ENCODE measurements at regions not wholly inside any gene's neighbourhood (a gene's known extent, or its start where the extent isn't known, plus 50 kb on each side); places are given as distances from the start of the nearest gene placed in this dataset.
"Not testable (repeated sequence)": the region's sequence is repeated elsewhere in the genome, so short reads cannot be mapped to it uniquely, and the experiment has no call there.

DNA sequence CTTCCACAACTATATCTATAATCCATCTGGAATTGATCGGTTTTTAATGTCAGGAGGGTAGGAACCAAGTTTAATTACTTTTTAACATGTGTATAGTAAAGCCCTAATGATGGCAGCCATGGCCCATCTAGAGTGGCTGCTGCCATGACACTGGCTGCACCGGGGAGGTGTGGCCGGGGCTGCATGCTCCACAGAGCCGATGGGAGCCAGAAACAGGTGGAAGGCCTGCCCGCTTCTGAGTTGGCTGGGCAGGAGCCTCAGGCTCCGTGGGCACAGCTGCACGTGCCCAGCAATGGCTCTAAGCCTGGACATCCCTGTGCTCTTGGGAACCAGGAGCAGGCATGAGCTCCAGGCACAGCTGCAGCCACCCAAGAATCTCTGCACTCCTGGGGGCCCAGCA lies 73.0 kb downstream of the GBP6 start:
- DNase-seq (ENCODE audit: low read depth in 4 of 4, low spot score in 3 of 4), result no peak

DNA sequence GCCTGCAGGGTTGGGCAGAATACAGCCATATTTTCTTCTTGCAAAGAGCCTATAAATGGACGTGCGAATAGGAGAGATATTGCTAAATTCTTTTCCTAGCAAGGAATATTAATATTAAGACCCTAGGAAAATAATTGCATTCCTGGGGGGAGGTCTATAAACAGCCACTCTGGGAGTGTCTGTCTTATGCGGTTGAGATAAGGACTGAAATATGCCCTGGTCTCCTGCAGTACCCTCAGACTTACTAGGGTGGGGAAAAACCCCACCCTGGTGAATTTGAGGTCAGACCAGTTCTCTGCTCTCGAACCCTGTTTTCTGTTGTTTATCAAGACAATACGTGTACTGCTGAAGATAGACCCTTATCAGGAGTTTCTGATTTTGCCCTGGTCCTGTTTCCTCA lies 74.4 kb downstream of the GBP6 start:
- not testable (repeated sequence) for DNase-seq (ENCODE audit: low read depth in 4 of 4, low spot score in 3 of 4)

DNA sequence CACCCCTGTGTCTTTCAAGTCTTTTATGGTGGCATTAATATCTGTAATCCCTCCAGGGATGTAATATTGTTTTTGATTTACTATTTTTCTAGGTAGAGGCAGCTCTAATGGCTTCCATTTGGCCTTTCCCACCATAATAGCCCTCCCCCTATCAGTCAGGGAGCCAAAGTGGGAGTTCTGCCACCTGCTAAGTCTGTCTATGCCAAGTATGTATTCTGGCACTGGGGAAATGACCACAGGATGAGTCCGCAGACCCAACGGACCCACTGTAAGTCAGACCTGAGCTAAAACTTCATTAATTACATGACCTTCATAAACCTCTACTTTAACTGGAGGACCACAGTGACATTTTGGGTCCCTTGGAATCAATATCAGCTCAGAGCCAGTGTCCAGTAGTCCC lies 77.1 kb downstream of the GBP6 start:
- no peak for DNase-seq (ENCODE audit: low read depth in 4 of 4, low spot score in 3 of 4)

DNA sequence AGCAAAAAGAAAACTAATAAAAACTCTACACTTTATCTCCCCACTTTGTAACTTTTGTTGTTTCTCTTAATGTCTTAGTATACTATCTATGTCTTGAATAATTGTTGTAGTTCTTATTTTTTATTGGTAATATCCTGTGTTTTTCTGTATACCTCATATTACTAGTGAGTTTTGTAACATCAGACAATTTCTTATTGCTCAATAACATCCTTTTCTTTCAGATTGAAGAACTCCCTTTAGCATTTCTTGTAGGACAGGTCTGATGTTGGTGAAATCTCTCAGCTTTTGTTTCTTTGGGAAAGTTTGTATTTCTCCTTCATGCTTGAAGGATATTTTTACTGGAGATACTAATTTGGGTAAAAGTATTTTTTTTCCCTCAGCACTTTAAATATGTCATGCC lies 79.8 kb upstream of the LRRC8B start:
- DNase-seq (ENCODE audit: low read depth in 4 of 4, low spot score in 3 of 4), result no peak

DNA sequence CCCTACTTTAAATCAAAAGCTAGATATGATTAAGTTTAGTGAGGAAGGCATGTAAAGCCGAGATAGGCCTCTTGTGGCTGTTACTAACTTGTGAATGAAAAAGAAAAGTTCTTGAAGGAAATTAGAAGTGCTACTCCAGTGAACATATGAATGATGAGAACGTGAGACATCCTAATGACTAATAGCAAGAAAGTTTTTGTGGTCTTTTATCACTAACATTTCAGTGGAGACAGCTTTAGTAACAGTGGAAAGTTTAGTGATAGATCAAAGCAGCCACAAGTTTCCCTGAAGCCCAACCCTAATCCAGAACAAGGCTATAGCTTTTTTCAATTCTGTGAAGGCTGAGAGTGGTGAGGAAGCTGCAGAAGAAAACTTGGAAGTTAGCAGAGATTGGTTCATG lies 73.6 kb upstream of the LRRC8B start:
- DNase-seq (ENCODE audit: low read depth in 4 of 4, low spot score in 3 of 4), result no peak

DNA sequence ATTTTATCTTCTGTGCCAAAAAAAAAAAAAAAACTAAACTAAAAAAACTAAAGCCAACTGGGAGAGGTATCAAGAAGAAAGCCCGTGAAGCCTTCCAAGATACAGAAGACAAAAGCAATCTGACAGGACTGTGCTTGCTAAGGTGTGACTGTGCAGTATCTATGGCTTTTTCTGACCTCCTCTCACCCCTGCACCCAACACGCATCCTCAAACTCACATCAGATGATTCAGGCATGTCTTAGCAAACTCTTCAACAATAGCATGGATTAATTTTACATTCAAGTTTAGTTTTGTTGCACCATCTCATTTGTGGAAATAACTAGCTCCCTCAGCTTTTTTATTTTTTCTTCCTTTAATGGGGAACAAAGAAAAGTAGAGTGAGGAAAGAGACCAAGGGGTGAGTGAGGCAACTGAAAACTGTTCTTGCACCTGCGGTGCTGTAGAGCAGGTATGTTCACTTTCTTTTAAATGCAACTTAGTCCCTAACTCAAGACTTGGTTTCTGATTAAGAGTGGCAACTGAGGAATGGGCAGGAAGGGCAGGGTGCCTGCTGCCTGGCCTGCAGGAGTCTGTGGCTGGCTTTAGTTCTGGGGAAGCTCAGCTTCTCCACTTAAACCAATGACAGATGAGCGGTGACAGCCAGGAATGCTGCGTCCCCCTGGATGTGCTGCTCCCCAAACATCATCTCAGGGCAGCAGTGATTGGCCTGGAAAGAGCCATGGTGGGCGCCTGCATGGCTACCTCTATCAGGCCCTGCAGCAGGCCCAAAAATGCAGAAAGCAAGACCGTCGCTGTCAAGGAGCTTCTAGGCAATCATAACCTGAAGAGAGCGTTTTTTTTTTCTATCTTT lies 71.3 kb upstream of the LRRC8B start:
- no peak for DNase-seq (ENCODE audit: low read depth in 4 of 4, low spot score in 3 of 4)

DNA sequence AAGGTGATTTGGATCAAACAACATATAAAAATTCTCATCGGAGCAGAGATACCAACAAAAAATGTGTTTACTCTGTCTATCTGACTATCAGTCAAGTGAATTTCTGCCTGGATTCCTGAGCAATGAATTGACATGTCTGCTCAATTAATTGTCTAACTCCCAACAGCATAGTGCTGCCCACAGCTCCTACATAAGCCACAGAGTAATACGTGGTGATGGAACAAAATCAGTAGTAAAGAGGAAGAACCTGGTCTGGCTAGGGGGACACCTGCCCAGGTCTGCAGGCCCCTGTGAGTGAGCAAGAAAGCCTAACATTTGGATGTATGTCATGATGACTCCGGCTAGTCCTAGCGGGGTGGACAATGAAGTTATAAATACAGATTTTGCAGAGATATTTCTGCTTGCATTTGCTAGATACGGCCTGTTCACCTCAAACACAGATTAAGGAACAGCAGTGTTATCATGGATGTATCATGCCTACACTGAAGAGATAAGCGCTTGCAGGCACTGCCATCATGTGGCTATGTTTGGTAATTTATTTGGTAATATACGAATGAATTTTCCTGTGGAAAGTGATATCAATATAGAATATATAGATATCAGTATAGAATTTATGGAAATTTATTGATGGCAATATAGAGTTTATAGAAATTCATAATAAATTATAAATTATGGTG lies 69.6 kb upstream of the LRRC8B start:
- DNase-seq (ENCODE audit: low read depth in 4 of 4, low spot score in 3 of 4), result peak; percentile 7 to 32 (median 17)

DNA sequence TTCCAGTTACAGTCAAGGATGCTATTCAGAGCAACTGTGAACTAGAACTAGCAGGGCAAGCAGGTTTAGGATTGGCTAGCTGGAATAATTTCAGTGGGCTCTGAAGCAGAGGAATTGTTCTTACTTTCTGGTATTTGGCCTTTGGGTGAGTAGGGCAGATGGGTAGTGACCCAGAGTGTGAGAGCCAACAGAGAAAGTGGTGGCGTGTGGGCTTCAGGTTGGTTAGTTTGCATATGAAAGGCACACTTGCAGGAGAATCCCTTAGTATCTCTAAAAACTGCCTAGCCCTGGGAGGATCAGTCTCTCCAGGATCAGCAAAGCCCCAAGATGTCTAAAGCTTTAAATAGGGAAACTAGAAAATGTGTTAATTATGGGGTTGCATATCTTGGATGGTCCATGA lies 67.6 kb upstream of the LRRC8B start:
- DNase-seq (ENCODE audit: low read depth in 4 of 4, low spot score in 3 of 4), result no peak

DNA sequence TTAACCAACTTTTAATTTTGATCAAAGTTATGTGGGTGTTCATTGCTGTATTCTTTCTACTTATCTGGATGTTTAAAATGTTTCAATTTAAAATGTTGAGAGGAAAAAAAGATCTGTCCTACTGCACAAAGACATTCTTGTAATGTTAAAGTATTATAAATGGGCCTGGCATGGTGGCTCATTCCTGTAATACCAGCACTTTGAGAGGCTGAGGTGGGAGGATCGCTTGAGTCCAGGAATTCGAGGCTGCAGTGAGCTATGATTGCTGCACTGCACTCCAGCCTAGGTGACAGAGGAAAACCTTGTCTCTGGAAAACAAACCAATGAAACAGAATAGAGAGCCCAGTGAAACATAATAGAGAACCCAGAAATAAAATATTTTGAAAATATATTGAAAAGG lies 65.5 kb upstream of the LRRC8B start:
- no peak for DNase-seq (ENCODE audit: low read depth in 4 of 4, low spot score in 3 of 4)

DNA sequence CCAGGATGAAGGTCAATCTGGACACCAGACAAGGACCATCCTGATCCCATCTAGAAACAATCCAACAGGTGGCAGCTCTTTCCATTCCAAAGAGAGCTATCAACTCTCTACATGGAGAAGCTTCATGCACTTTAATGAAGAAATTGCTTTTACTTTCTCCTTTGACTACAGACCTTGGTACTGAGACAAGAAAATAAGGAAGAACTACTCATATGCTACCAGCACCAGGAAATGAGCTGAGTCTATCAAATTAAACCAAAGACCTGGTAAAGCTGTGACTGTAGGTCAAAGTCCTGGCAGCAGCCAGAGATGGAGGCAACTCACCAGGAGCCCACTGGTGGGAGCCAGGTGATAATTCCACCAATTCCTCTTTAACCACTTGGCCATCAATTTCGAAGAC lies 64.3 kb upstream of the LRRC8B start:
- DNase-seq (ENCODE audit: low read depth in 4 of 4, low spot score in 3 of 4), result no peak

DNA sequence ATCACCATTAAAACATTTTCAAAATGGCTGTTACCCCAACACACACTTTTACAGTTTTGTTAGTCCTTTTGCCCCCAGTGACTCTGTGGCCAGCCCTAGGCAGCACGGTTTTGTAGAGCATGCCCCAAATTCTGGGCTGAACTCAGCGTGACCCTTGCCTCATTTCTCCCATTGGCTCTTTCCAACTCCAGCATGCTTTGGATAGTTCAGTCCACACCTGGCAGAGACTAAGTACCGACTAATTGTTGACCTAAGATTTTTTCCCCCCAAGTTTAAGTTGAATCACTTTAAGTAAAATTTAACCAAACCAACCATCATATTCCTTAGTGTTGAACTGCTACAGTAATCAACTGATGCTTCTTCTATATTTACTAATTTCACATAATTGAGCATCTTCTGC lies 62.4 kb upstream of the LRRC8B start:
- DNase-seq (ENCODE audit: low read depth in 4 of 4, low spot score in 3 of 4), result no peak

DNA sequence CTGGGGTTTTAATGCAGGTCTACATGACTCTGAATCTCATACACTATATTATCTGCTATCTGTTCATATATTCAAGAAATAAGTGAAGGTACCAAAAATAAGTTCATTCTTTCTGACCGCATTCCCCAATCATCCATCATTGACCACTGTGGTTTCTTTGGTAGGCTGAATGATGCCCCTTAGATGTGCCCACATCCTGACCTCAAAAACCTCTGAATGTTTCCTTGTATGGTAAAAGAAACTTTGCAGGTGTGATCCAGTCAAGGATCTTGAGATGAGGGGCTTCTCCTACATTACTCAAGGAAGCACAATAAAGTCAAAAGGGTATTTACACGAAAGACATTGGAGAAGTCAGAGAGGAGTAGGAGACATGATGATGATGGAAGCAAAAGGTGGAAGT lies 60.6 kb upstream of the LRRC8B start:
- no peak for DNase-seq (ENCODE audit: low read depth in 4 of 4, low spot score in 3 of 4)

DNA sequence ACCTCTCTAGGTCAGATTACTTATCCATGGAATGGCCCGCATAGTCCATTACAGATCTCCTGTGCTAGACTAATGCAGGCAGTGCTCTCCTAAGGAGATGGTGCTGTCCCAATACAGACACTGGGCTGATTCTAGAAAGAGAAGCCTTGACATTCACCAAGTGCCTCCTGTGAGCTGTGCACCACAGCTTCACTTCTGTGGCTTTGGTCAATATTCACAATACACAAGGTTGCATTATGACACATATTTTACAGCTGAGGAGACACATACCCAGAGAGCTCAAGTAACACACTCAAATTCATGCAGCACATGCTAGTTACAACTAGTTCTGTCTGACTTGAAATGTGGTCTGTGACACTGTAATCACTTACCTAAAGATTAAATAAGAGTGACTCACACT lies 59.4 kb upstream of the LRRC8B start:
- DNase-seq (ENCODE audit: low read depth in 4 of 4, low spot score in 3 of 4), result no peak

DNA sequence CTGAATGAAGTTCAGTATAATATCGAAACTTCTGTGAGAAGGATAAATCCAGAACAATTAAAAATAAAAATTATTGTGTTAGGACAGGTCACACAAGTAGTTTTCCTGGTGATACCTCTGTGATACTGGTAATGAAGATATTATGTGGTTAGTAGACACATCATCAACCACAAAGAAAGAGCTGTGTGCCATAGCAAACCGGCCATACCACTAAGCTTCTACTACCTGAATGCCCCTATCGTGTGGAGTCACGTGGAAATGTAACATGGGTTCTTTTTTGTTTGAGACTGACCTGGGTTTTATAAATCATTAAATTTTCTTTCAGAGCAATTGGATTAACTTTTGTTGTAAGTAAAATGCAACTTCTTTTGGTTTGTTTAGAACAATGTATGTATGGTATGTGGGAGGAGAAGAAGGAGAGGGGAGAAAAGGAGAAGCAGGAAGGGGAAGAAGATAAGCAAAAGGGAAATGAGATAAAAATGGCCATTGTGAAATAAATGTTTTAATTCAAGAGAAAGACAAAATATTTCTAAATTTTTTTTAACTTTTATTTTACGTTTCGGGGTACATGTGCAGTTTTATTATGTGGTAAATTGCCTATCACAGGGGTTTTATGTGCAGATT lies 58.2 kb upstream of the LRRC8B start:
- no peak for DNase-seq (ENCODE audit: low read depth in 4 of 4, low spot score in 3 of 4)

DNA sequence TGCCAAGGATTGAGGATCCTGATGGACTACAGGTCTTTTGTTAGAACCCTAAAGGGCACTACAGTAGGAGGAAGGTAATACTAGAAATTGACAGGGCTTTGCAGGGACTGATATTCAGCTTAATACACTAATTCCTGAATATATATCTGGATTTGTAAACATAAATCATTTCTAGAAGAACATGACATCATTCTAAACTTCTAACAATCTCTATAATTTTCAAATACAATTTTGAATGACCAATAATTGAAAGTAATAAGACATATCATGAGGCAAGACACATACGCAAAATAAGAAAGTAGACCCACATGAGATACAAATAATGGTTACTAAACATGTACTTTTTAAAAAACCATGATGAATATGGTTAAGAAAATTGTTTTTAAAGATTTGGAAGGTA lies 52.4 kb upstream of the LRRC8B start:
- DNase-seq (ENCODE audit: low read depth in 4 of 4, low spot score in 3 of 4), result no peak

DNA sequence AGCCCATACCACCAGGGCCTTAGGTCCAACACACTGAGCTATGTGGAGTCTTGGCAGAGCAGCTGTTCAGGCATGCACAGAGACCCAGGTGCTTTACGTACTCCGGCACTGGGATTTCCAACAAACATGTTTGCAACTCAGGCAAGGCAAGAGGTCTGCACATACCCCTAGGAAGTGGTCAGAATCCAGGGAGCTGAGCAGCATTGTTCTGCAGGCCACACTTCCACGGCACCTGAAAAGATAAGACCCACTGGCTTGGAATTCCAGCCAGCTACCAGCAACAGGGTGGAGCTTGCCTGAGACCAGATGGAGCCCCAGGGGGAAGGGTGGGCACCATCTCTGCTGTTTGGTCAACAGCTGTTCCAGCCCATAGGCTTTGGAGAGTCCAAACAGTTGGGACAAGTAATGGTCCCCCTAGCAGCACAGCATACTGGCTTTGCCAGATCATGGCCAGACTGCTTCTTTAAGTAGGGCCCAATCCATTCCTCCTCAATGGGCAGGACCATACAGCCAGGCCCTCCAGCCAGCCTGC lies 51.7 kb upstream of the LRRC8B start:
- DNase-seq (ENCODE audit: low read depth in 4 of 4, low spot score in 3 of 4), result no peak

Data from right renal pelvis (tissue), 4 donors.